ENCODE measurements at regions not wholly inside any gene's neighbourhood (a gene's known extent, or its start where the extent isn't known, plus 50 kb on each side); places are given as distances from the start of the nearest gene placed in this dataset.

DNA sequence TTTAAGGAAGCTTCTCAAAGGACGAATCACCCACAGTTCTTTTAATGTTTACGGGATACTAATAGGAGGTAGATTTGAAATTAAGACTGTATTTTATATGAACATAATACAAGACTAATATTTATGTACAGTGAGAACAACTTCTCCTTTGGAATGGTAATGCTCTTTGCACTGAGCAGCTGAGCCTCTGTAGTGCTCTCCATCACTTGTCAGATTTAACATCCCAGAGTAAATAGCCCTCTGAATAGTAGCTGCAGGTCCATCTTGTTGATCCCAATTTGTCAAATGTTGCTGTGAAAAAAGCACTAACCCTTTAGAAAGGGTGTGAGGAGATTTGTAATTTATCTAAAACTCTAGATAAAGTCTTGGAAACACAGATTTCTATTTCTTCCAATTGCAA lies 351.4 kb upstream of the KCNMB2 start:
- TF ChIP-seq, protein P1, sequence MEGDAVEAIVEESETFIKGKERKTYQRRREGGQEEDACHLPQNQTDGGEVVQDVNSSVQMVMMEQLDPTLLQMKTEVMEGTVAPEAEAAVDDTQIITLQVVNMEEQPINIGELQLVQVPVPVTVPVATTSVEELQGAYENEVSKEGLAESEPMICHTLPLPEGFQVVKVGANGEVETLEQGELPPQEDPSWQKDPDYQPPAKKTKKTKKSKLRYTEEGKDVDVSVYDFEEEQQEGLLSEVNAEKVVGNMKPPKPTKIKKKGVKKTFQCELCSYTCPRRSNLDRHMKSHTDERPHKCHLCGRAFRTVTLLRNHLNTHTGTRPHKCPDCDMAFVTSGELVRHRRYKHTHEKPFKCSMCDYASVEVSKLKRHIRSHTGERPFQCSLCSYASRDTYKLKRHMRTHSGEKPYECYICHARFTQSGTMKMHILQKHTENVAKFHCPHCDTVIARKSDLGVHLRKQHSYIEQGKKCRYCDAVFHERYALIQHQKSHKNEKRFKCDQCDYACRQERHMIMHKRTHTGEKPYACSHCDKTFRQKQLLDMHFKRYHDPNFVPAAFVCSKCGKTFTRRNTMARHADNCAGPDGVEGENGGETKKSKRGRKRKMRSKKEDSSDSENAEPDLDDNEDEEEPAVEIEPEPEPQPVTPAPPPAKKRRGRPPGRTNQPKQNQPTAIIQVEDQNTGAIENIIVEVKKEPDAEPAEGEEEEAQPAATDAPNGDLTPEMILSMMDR (IDR thresholded peaks at IDR 0.05): no peak
- TF ChIP-seq POLR2A (IDR thresholded peaks at IDR 0.05): no peak

All from thyroid gland (tissue), 4 donors.